Mesenchymal stem cell (in vitro differentiated cells and primary cell): ENCODE measurements at regions not wholly inside any gene's neighbourhood (a gene's known extent, or its start where the extent isn't known, plus 50 kb on each side); places are given as distances from the start of the nearest gene placed in this dataset.
"Not testable (repeated sequence)": the region's sequence is repeated elsewhere in the genome, so short reads cannot be mapped to it uniquely, and the experiment has no call there.

Experiments
- DNase-seq: peaks from one replicate; pipeline ENCODE4 v3.0.0-alpha.2; 2013
- H2AFZ ChIP-seq: one replicate; pipeline ENCODE4 v1.6.1; 2013; ENCODE audit warnings: low read depth, mild to moderate bottlenecking, control low read depth, inconsistent platforms, low read length, moderate library complexity
- H2AK5ac ChIP-seq: 2 replicates; pipeline ENCODE4 v1.6.1; 2013; ENCODE audit warnings: low read length, moderate library complexity, mild to moderate bottlenecking, inconsistent platforms; ENCODE audit not compliant: severe bottlenecking
- H2BK120ac ChIP-seq: one replicate; pipeline ENCODE4 v1.6.1; 2013; ENCODE audit warnings: low read depth, mild to moderate bottlenecking, inconsistent platforms, low read length, moderate library complexity
- H2BK12ac ChIP-seq, 2 experiments: one replicate each; pipeline ENCODE4 v1.6.1; 2013; ENCODE audit warnings: inconsistent platforms in 2 of 2, low read length in 2 of 2, mild to moderate bottlenecking in 2 of 2, moderate library complexity in 2 of 2, control low read depth in 1 of 2
- H2BK15ac ChIP-seq: one replicate; pipeline ENCODE4 v1.6.1; 2013; ENCODE audit warnings: mild to moderate bottlenecking, low read depth, inconsistent platforms; ENCODE audit not compliant: poor library complexity, severe bottlenecking
- H2BK5ac ChIP-seq: 2 replicates; pipeline ENCODE4 v1.6.1; 2013; ENCODE audit warnings: low read depth, mild to moderate bottlenecking, low read length, control low read depth, inconsistent platforms; ENCODE audit not compliant: poor library complexity, severe bottlenecking
- H3K14ac ChIP-seq, 2 experiments: one replicate each; pipeline ENCODE4 v1.6.1; 2013; ENCODE audit warnings: inconsistent platforms in 2 of 2, low read length in 2 of 2, control low read depth in 1 of 2, mild to moderate bottlenecking in 1 of 2, moderate library complexity in 1 of 2
- H3K18ac ChIP-seq, 2 experiments: one replicate each; pipeline ENCODE4 v1.6.1; 2013; ENCODE audit warnings: inconsistent platforms in 2 of 2, low read length in 2 of 2, control low read depth in 1 of 2, low read depth in 1 of 2, mild to moderate bottlenecking in 1 of 2
- H3K23ac ChIP-seq, 2 experiments: one replicate each; pipeline ENCODE4 v1.6.1; 2013; ENCODE audit warnings: inconsistent platforms in 2 of 2, low read length in 2 of 2, mild to moderate bottlenecking in 2 of 2, moderate library complexity in 2 of 2, control low read depth in 1 of 2
- H3K27ac ChIP-seq: 2 replicates; pipeline ENCODE4 v1.5.1; 2013; ENCODE audit warnings: mild to moderate bottlenecking, moderate library complexity, low read length, control low read depth, inconsistent platforms; ENCODE audit not compliant: poor library complexity, severe bottlenecking
- H3K27me3 ChIP-seq, 2 experiments: 2 replicates each; pipeline versions ENCODE4 v1.6.1 to v1.7.0; 2013; ENCODE audit warnings: low read length in 2 of 2, mild to moderate bottlenecking in 2 of 2, moderate library complexity in 2 of 2, control low read depth in 1 of 2, inconsistent platforms in 1 of 2; ENCODE audit not compliant: control insufficient read depth in 1 of 2, insufficient read depth in 1 of 2
- H3K36me3 ChIP-seq, 2 experiments: 2 replicates each; pipeline versions ENCODE4 v1.6.1 to v1.7.0; 2013; ENCODE audit warnings: low read length in 2 of 2, control low read depth in 1 of 2, inconsistent platforms in 1 of 2, low read depth in 1 of 2, mild to moderate bottlenecking in 1 of 2; ENCODE audit not compliant: insufficient read depth in 2 of 2, control insufficient read depth in 1 of 2
- H3K4ac ChIP-seq, 2 experiments: one replicate each; pipeline ENCODE4 v1.6.1; 2013; ENCODE audit warnings: inconsistent platforms in 2 of 2, low read length in 2 of 2, mild to moderate bottlenecking in 2 of 2, moderate library complexity in 2 of 2, control low read depth in 1 of 2, low read depth in 1 of 2
- H3K4me1 ChIP-seq: 2 replicates; pipeline ENCODE4 v1.6.1; 2013; ENCODE audit warnings: low read depth, low read length, control low read depth; ENCODE audit not compliant: control insufficient read depth, insufficient read depth
- H3K4me2 ChIP-seq: 2 replicates; pipeline ENCODE4 v1.6.1; 2013; ENCODE audit warnings: low read length, mild to moderate bottlenecking, inconsistent platforms; ENCODE audit not compliant: poor library complexity, severe bottlenecking
- H3K4me3 ChIP-seq, 2 experiments: 2 replicates each; pipeline versions ENCODE4 v1.5.1 to v1.7.0; 2013; ENCODE audit warnings: low read length in 2 of 2, mild to moderate bottlenecking in 2 of 2, control low read depth in 1 of 2, low read depth in 1 of 2; ENCODE audit not compliant: insufficient read depth in 1 of 2
- H3K79me1 ChIP-seq: replicated peaks from 2 replicates; pipeline ENCODE4 v1.6.1; 2013; ENCODE audit warnings: mild to moderate bottlenecking, control low read depth, low read length, inconsistent platforms; ENCODE audit not compliant: poor library complexity, severe bottlenecking
- H3K9ac ChIP-seq: 2 replicates; pipeline ENCODE4 v1.7.0; 2013; ENCODE audit warnings: mild to moderate bottlenecking, low read length, moderate library complexity
- H3K9me3 ChIP-seq: 2 replicates; pipeline ENCODE4 v1.7.0; 2013; ENCODE audit warnings: mild to moderate bottlenecking, low read length; ENCODE audit not compliant: control insufficient read depth
- H4K8ac ChIP-seq: one replicate; pipeline ENCODE4 v1.6.1; 2013; ENCODE audit warnings: inconsistent platforms, mild to moderate bottlenecking, low read length, moderate library complexity
- H4K91ac ChIP-seq: one replicate; pipeline ENCODE4 v1.6.1; 2013; ENCODE audit warnings: mild to moderate bottlenecking, low read length, inconsistent platforms
- WGBS: methylation state at CpG from one replicate; pipeline ENCODE4 v1.1.7; 2013; ENCODE audit warnings: mixed read lengths; 5-methylcytosine and 5-hydroxymethylcytosine counted together

- DNase-seq: not testable (repeated sequence)
- WGBS: 79% methylated on average over 15 of the region's 15 CpGs
Measured at GRCh38 chr11:116666673-116667249, 106.0 kb downstream of the BUD13 start.

GRCh38 chr11:116665523-116665922 is 107.3 kb downstream of the BUD13 start:
- no peak overlapping the region for H4K8ac ChIP-seq
- no peak overlapping the region for H2BK120ac ChIP-seq
- H3K4me1 ChIP-seq: no peaks in the 10 kb centered on the region
- DNase-seq: no peak
- H3K9me3 ChIP-seq: peaks cover 14% of the 10 kb centered on the region
- H3K4me2 ChIP-seq: no peak overlapping the region
- no peak overlapping the region for H3K14ac ChIP-seq
- H2AFZ ChIP-seq: no peak overlapping the region
- no peak overlapping the region for H2BK15ac ChIP-seq
- H3K79me1 ChIP-seq: no peaks in the 10 kb centered on the region
- H2AK5ac ChIP-seq: no peak overlapping the region
- no peaks in the 10 kb centered on the region for H3K36me3 ChIP-seq
- no peak overlapping the region for H3K27ac ChIP-seq
- no peak overlapping the region for H4K91ac ChIP-seq
- H3K18ac ChIP-seq: no peak overlapping the region
- H3K4me3 ChIP-seq: no peak overlapping the region
- H2BK5ac ChIP-seq: no peak overlapping the region
- H3K27me3 ChIP-seq: peaks cover 17 to 22% of the 10 kb centered on the region in 2 experiments
- no peak overlapping the region for H3K9ac ChIP-seq
- no peak overlapping the region for H3K4ac ChIP-seq
- no peak overlapping the region for H2BK12ac ChIP-seq
- H3K23ac ChIP-seq: no peak overlapping the region

More at GRCh38 chr11:116666673-116667249, 106.0 kb downstream of the BUD13 start:
- H2BK5ac ChIP-seq, H3K79me1 ChIP-seq, H3K4me1 ChIP-seq, H3K9ac ChIP-seq, H2BK120ac ChIP-seq, H2AK5ac ChIP-seq, H4K8ac ChIP-seq, H4K91ac ChIP-seq, H2BK12ac ChIP-seq, H3K4me2 ChIP-seq, H3K4ac ChIP-seq, H2BK15ac ChIP-seq, H3K36me3 ChIP-seq, H2AFZ ChIP-seq, H3K18ac ChIP-seq, H3K27ac ChIP-seq, H3K4me3 ChIP-seq, H3K14ac ChIP-seq, H3K23ac ChIP-seq: not testable (repeated sequence)
- Histone ChIP-seq H3K9me3 (peaks cover 14% of the 10 kb centered on the region), H3K27me3 (peaks cover 12 to 16% of the 10 kb centered on the region in 2 experiments)

GRCh38 chr11:116661056-116661455 is 111.7 kb downstream of the BUD13 start:
- H2BK120ac ChIP-seq: no peak overlapping the region
- H3K4me3 ChIP-seq: no peak overlapping the region
- no peak for DNase-seq
- H3K36me3 ChIP-seq: no peaks in the 10 kb centered on the region
- no peak overlapping the region for H2BK12ac ChIP-seq
- H2BK5ac ChIP-seq: no peak overlapping the region
- H3K79me1 ChIP-seq: no peaks in the 10 kb centered on the region
- H3K4me1 ChIP-seq: no peaks in the 10 kb centered on the region
- H2AFZ ChIP-seq: no peak overlapping the region
- no peak overlapping the region for H3K9ac ChIP-seq
- no peak overlapping the region for H3K14ac ChIP-seq
- 56% methylated on average over 3 of the region's 3 CpGs for WGBS
- H3K4me2 ChIP-seq: no peak overlapping the region
- no peak overlapping the region for H4K8ac ChIP-seq
- H4K91ac ChIP-seq: no peak overlapping the region
- peaks cover 17 to 27% of the 10 kb centered on the region in 2 experiments for H3K27me3 ChIP-seq
- H3K23ac ChIP-seq: no peak overlapping the region
- peaks cover 9% of the 10 kb centered on the region for H3K9me3 ChIP-seq
- no peak overlapping the region for H3K18ac ChIP-seq
- H3K27ac ChIP-seq: no peak overlapping the region
- H3K4ac ChIP-seq: no peak overlapping the region
- no peak overlapping the region for H2BK15ac ChIP-seq
- H2AK5ac ChIP-seq: no peak overlapping the region

GRCh38 chr11:116660011-116660410 is 112.8 kb downstream of the BUD13 start:
- no peak overlapping the region for H4K91ac ChIP-seq
- H3K9me3 ChIP-seq: peaks cover 8% of the 10 kb centered on the region
- no peak for DNase-seq
- no peak overlapping the region for H2BK120ac ChIP-seq
- H2AK5ac ChIP-seq: no peak overlapping the region
- 71% methylated on average over 7 of the region's 7 CpGs for WGBS
- H3K27me3 ChIP-seq: peaks cover 17 to 27% of the 10 kb centered on the region in 2 experiments
- H3K4ac ChIP-seq: no peak overlapping the region
- no peak overlapping the region for H2AFZ ChIP-seq
- no peak overlapping the region for H3K23ac ChIP-seq
- no peak overlapping the region for H4K8ac ChIP-seq
- no peaks in the 10 kb centered on the region for H3K4me1 ChIP-seq
- no peak overlapping the region for H3K14ac ChIP-seq
- H3K9ac ChIP-seq: no peak overlapping the region
- H2BK5ac ChIP-seq: no peak overlapping the region
- no peak overlapping the region for H3K4me3 ChIP-seq
- no peak overlapping the region for H2BK12ac ChIP-seq
- no peak overlapping the region for H3K27ac ChIP-seq
- H3K36me3 ChIP-seq: no peaks in the 10 kb centered on the region
- H3K79me1 ChIP-seq: no peaks in the 10 kb centered on the region
- no peak overlapping the region for H2BK15ac ChIP-seq
- no peak overlapping the region for H3K18ac ChIP-seq
- H3K4me2 ChIP-seq: no peak overlapping the region
